Activated CD4-positive, alpha-beta T cell treated with anti-CD3 and anti-CD28 coated beads for 24 hours (primary cell): ENCODE measurements at regions not wholly inside any gene's neighbourhood (a gene's known extent, or its start where the extent isn't known, plus 50 kb on each side); places are given as distances from the start of the nearest gene placed in this dataset.

ENCODE experiments used
- DNase-seq, 2 donors: peaks; one replicate each; pipeline ENCODE4 v3.0.0-alpha.2; 2020; ENCODE audit warnings: low read depth in 2 of 2

DNA sequence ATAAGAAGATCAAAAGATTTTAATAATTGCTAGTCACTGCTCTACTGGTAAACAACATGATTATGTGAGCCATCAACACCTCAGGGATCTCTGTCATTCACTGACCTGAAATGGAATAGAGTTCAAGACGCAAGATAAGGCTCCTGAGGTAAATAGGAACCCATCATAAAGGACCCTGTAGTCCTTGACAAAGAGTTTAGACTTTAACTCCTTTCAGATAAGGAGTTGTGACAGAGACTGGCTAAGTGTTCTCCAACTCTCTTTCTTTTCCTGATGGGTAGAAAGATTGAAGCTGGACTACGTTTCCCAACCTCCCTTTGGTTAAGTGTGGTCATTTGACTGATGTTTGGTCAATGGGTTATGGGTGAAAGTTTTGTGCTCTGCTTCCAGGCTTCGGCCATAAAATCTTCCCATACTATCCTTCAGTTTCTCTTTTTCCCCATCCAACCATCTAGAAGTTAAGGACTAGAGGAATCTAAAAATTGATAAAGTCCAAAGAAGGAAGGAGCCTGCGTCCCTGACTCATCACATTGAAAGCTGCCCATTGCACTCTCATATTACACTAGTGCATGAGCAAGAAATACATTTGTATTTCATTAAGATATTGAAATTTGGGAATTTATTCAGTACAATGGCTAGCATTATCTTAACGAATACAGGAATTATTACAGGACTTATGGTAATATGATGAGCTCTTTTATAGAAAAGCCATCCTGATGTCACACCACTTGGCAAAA lies 293.7 kb upstream of the ACVR2A start:
- DNase-seq: no peak

DNA sequence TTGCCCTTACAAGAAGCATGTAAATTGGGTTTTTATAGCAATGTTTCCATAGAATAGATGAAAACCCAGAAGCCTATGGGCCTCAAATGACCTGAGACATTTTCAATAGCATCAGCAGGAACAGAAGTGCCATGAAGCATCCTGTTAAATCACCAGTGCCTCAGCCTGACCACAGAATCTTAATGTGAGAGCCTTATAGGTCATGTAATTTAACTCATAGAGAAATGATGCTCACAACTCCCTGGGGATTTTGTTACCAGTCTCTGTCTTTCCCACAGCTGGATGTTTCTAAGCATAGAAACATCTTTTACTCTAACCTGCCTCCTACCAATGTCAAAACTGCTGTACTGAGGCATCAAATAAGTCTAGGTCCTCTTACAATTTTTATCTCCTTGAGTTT lies 295.8 kb upstream of the ACVR2A start:
- DNase-seq: no peak

DNA sequence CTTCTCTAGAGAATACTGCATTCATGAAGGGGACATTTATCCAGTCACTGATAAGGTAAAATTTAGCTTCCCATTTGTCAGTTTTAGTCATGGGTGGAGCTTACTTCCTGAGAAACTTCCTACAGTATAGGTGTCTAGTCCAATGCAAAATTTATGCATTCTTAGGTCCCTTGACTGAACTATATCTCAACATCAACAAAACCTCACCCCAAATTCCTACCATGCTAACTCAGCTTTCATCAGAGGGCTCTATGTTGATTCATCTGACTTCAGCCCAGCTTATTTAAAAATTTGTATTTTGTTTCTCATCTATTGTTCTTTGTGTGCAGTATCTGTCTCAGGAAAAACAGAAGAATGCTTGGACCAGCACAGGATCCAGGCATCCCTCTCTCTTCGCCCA lies 296.4 kb upstream of the ACVR2A start:
- DNase-seq: no peak

DNA sequence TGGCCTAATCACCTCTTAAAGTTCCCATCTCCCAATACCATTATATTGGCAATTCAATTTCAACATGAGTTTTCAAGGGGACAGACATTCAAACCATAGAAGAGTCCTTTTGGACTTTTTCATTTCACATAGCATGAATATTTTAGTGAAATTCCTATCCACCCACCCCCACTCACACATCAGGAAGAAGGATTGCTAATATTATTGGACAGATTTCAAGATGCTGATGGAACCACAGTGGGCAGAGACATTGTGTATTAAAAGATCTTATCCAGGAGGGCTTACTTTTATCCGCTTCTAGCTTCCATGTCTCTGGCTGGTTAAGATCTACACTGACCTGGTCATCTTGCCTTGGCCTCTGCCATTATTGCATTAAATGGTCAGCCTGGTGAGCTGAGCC lies 297.4 kb upstream of the ACVR2A start:
- no peak for DNase-seq

DNA sequence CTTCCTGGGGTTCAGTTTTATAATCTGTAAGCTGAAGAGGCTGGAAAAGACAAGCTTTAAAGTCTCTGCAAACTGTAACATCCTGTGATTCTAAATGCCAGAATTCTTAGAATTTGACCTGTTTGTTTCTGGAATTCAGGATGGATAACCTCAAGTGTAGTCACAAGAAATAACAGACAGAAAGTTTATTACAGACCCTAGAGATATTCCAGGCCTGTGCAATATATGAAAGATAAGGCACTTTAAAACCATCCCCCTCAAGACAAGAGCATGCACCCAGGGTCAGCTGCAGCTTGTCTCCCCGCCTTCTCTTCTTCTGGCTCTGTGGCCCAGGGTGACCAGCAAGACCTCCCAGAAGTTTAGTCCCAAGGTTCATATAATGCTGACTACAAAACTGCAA lies 298.7 kb upstream of the ACVR2A start:
- no peak for DNase-seq

DNA sequence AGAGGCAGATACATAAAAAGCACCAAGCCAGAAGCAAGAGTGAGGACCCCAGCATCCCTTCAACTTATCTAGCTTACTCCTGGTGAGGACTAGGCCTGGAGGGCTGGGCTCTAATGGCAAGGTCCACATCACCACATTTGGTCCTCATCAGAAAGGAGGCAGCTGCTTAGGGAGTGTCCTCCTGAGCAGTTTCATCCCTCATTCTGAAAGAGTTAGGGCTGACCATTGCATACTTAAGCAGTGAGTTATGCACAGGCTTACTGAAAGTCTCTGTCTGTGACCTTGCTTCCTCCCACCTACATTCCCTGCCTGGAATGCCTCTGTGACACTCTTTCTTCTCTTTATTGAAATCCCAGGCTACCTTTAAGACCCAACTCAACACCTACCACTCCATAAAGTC lies 301.8 kb upstream of the ACVR2A start:
- DNase-seq: no peak

DNA sequence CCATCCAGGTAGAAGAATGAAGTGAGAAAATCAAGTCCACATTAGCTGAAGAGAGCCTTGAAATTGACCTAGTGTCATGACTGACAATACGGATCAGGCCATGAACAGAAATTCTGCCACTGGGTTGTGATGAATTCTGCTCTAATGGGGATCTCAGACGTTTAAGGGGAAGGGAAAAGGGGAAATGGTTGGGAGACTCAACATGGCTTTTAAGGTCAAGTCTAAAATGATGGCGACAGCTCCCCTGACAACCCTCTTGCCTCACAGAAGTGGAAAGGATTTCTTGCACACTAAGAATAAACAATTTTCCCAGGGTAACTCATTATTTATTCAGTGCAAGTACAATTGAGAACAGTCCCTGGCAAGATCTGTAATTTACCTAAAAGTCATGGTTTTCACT lies 302.5 kb upstream of the ACVR2A start:
- DNase-seq: no peak

DNA sequence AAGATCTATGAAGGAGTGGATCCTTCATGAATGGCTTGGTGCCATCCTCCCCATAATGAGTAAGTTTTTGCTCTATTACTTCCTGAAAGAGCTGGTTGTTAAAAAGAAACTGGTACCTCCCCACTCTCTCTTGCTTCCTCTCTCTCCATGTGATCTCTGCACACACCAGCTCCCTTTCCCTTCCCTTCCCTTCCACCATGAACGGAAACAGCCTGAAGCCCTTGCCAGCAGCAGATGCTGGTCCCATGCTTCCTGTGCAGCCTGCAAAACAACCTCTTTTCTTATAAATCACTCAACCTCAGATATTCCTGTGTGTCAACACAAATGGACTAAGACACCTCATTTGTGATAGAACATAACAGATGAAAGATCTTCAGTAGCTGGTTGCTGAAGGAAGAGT lies 303.5 kb upstream of the ACVR2A start:
- DNase-seq: no peak

DNA sequence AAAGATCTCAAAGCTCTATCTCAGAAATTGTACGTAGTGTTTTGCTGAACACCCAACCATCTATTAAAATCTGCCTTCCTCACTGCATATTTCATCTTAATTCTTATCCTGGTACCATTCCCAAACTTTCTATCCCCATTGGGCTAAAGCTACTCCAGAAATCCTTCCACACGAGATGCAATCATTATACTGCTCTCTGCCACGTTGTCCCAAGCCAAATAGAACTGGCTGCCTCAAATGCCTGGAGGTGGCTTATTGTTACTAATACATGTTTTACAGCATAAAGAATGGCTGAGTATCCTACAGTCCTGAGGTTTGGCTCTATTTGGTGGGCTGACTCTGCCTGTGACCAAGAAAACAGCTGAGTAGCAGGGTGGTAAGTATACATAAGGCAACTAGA lies 306.0 kb upstream of the ACVR2A start:
- no peak for DNase-seq

DNA sequence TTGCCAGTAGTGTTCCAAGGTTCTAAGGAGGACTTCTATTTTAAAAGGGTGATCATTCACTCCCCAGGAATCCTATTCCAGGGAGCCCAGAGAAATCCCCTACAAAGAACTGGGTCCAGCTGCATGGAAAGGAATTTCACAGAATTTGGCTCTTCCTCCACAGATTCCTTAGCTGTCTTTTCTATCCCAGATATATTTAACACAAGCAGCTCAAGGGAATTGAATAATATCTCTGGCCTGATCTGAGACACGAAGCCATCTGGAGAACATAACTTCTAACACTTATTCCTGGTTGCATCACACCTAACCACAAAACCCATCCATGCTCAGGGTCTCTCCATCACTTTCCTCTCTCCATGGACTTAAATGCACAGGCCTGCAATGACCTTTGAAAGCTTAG lies 306.7 kb upstream of the ACVR2A start:
- DNase-seq: no peak

DNA sequence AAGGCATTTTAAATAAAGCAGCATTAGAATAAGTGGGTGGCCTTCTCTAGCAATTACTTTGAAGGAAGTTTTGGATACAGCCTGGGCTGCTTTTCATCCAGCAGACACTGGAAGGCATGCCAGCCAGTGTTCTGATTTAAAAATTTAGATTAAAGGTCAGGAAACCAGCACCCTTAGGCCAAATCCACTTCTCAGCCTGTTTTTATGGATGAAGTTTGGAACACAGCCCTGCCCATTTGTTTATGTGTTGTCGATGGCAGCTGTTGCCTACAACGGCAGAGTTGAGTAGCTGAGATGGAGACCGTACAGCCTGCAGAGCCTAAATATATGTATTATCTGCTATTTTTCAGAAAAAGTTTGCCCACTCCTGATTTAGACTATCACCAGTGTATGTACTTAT lies 313.6 kb upstream of the ACVR2A start:
- DNase-seq: no peak

DNA sequence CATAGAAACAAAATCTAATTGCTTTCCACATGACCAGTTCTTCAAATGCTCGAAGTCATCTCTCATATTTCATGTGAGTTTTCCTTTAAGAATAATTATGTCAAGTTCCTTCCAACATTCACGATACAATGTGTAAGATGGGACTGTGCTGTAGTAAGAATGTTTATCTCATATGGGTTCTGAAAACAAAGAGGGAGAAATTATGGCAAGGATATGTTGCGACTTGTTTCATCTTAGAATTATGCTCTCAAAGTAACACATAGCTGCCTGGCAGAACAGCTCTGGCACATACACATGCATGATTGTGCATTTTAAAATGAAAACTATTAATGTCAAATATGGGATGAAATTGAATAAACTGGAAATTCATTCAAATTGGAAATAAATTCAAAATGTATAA lies 314.8 kb upstream of the ACVR2A start:
- DNase-seq: no peak

DNA sequence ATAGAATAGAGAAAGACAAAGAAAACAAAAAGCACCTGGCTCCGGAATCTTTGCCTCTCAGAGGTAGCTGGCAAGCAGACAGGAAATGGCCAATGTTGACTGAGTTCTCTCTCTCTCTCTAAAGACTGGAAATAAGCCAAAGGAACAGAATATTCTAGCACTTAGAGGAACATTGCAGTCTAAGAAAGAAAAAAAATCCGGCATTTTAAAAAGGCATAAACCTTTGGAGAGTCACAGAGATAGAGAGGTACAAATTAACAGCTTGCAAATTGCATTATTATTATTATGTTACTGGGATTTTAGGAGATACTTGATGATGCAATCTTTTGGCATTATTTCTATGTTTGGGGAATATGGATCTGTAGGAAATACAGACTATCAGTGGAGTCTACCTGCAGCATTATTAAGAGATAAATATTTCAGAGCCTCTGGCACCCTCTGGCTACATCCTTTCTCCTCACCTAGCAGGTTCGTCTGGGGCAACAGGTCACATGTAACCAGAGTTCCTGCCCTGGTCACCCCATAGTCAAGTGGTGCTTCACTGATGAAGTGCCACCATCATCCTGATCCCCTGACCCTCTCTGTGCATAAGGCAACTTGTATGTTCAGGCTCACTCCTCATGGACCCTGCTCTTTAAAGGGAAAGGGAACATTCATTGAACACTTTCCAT lies 318.9 kb upstream of the ACVR2A start:
- no peak for DNase-seq

DNA sequence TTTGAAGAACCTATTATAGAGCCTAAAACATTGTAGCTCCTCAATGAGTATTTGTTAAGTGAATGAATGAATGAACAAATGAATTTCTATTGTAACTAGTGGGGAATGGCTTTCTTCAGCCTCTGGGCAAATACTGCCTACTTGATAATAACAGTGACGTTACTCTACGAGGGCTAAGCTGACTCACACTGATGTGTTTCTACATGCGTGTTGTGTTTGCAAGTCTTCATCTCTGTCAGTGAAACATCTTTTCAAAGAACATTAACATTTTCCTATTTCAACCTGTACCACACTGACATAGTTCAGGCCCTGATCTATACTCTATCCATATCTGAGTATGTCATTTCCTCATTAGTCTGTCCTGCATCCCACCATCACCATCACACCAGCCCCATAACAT lies 319.9 kb upstream of the ACVR2A start:
- DNase-seq: no peak

DNA sequence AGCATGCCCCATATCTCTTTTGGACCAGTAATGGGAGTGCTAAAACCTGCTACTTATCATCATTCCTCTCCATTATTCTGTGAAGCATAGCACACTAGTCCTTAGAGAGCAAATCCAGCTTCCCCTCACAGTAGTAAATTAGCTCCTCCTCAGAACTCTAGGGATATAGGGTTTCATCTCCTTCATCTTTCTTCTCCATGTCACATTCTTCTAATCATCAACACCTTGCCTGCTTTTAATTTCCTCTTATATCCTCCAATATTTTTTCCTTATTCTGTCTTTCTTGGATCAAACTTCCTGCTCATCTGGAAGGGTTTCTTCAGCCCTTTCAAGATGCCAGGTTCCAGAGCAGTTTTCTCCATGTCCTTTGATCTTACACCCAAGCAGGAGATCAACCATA lies 321.4 kb upstream of the ACVR2A start:
- DNase-seq: no peak

DNA sequence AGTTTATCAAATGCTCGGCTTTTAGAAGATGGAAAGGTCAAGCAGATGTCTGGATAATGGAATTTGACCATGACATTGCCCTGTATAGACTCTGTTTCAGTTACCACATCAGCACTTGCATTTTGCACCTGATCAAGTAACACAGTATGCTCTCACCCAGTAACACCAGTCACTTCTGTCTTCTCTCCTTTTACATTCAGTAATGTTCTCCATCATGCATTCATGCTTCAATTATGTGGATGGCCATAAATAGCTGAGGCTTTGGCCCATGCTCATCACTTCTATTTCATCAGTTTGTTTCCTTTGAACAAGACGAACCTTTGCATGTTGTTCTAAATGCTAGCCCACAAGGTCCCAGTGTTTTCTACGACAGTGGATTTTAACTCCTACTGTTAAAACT lies 322.9 kb upstream of the ACVR2A start:
- no peak for DNase-seq

DNA sequence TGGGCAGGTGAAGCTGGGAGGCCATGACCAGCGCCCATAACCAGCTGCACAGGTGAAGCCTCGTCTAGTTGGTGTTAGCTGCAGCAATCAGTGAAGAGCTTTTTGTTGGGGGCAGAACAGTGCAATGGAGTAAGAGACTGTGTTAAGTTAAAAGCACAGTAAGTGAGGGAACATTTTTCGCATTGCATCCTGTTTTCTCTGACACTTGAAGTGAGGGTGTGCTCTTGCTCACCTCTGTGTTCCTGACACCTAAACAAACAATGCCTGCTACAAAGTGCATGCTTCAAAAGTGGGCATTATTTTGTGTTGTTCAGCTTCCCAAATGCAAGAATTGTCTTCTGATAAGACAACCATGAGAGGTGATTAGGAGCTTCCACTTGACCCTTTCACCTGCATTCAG lies 324.0 kb upstream of the ACVR2A start:
- no peak for DNase-seq

DNA sequence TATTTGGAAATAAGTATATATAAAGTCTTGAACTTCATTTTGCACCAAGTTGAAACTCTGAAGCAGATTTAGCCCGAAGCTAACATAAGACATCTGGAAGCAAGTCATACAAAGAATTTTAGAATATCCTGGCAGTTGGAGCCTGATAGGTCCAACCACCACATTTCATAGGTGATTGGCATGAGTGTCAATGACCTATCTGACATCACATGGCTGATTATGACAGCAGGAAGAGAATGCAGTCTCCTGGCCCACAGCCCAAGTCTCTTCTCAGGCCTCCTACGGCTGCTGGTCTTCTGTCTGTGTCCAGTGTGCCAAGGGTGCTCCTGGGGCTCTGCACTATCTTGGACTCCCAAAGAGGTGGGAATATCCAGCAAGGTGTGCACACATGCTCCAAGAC lies 325.7 kb upstream of the ACVR2A start:
- DNase-seq: no peak

DNA sequence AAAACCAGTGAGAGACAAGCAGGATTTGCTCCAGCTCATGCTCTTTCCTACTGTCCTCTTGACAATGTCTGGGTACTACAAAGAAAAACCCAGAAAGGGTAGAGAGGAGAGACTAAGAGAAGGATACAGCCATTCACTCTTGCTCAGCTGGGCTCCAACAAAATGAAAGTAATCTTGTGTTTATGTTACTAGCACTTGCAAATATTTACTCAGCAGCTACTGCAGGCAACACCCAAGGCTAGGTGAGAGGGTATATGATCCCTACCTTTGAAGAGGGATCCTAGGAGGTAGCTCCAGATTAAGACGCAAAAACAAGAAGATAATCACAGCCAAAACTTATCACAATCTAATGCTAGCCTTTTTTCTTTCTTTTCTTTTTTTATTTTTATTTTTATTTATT lies 329.6 kb upstream of the ACVR2A start:
- DNase-seq: no peak

DNA sequence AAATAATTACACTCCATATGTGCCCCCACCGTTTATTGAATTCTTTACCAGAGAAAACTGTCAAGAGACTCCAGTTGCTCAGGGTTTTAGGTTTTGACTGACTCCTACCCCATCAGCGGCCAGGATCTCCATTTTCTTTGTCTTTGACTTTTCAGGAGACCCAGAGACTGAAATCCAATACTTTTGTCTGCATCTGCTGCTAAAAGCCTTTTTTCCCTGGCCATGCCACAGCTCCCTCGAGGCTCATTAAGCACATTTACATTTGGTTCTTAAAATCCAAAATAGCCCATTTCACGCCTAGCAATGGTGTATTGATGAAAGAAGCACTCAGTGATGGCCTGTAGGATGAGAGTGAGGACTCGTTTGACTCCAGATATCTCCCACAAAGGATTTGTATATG lies 332.6 kb upstream of the ACVR2A start:
- DNase-seq: no peak

DNA sequence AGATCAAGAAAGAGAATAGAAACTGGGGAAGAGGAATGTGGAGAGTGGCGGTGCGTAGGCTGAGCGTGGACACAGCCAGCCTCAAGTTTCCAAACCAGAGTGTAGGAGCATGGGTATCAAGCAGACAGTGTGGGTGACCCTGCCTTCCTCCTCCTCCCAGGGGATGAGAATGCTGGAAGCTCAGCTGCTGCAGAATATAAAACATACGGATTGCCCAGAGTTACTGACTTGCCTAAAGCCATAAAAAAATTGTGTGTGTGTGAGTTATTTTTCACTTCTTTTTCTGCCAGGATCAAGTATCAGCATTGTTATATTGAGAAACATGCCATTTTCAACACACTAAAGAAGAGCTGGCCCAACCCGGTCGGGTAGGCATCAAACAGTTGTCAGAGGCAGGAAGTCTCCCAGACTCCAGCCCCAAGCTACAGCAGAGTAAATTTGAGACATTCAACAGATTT lies 333.3 kb upstream of the ACVR2A start:
- no peak for DNase-seq

DNA sequence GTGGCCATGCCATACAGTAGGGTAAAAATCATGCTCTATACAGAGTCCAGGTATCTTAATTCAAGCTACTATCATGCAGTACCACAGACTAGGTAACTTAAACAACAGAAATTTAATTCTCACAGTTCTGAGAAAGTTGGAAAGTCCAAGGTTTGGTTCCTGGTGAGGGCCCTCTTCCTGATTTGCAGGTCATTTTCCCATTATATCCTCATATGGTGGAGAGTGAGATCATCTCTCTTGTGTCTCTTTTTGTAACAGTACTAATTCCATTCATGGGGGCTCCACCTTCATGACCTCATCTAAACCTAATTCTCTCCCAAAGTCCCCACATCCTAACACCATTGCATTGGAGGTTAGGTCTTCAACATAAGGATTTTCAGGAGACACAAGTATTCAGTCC lies 335.0 kb upstream of the ACVR2A start:
- no peak for DNase-seq

DNA sequence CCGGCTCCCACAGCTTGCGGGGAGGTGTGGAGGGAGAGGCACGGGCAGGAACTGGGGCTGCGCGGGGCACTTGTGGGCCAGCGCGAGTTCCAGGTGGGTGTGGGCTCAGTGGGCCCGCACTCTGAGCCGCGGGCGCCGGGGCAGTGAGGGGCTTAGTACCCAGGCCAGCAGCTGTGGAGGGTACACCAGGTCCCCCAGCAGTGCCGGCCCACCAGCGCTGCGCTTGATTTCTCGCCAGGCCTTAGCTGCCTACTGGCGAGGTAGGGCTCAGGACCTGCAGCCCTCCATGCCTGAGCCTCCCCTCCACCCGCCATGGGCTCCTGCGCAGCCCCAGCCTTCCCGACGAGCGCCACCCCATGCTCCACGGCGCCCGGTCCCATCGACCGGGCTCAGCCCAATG lies 337.9 kb upstream of the ACVR2A start:
- DNase-seq: no peak
